ENCODE measurements at regions not wholly inside any gene's neighbourhood (a gene's known extent, or its start where the extent isn't known, plus 50 kb on each side); places are given as distances from the start of the nearest gene placed in this dataset.
"Not testable (repeated sequence)": the region's sequence is repeated elsewhere in the genome, so short reads cannot be mapped to it uniquely, and the experiment has no call there.

GRCh38 chr10:10731366-10731765, 286.3 kb upstream of the CELF2 start:
- Histone ChIP-seq H3K4me3 (no peak overlapping the region), H3K27ac (no peak overlapping the region), H3K4me1 (peaks cover 0 to 7% (median 0%) of the 10 kb centered on the region in 4 donors), H3K9me3 (no peaks in the 10 kb centered on the region), H3K36me3 (no peaks in the 10 kb centered on the region), H3K27me3 (no peaks in the 10 kb centered on the region)
- DNase-seq = no peak
- intact Hi-C loops (cut with DNase I; ENCODE audit: low total_unique reads) = no loop called here
- no peak for TF ChIP-seq CTCF (IDR thresholded peaks at IDR 0.05)

GRCh38 chr10:10734356-10735064, 283.2 kb upstream of the CELF2 start:
- H3K9me3 ChIP-seq = no peaks in the 10 kb centered on the region

GRCh38 chr10:10745291-10745690, 272.4 kb upstream of the CELF2 start:
- Histone ChIP-seq H3K9me3 (peaks cover 0 to 6% (median 0%) of the 10 kb centered on the region in 3 donors), H3K27me3 (no peaks in the 10 kb centered on the region)
- intact Hi-C loops (cut with DNase I; ENCODE audit: low total_unique reads) = no loop called here

More at GRCh38 chr10:10734356-10735064, 283.2 kb upstream of the CELF2 start:
- DNase-seq = no peak
- Histone ChIP-seq H3K27ac (no peak overlapping the region), H3K36me3 (no peaks in the 10 kb centered on the region), H3K4me1 (peaks cover 0 to 7% (median 0%) of the 10 kb centered on the region in 4 donors), H3K27me3 (no peaks in the 10 kb centered on the region), H3K4me3 (no peak overlapping the region)
- intact Hi-C loops (cut with DNase I; ENCODE audit: low total_unique reads) = no loop called here
- no peak for TF ChIP-seq CTCF (IDR thresholded peaks at IDR 0.05)

GRCh38 chr10:10755490-10755889, 262.2 kb upstream of the CELF2 start:
- no peaks in the 10 kb centered on the region for H3K36me3 ChIP-seq
- TF ChIP-seq CTCF (IDR thresholded peaks at IDR 0.05) = no peak
- intact Hi-C loops (cut with DNase I; ENCODE audit: low total_unique reads) = no loop called here
- no peaks in the 10 kb centered on the region for H3K4me1 ChIP-seq
- no peaks in the 10 kb centered on the region for H3K27me3 ChIP-seq
- no peak overlapping the region for H3K27ac ChIP-seq
- no peaks in the 10 kb centered on the region for H3K9me3 ChIP-seq
- no peak for DNase-seq
- H3K4me3 ChIP-seq = no peak overlapping the region

More at GRCh38 chr10:10745291-10745690, 272.4 kb upstream of the CELF2 start:
- TF ChIP-seq CTCF (IDR thresholded peaks at IDR 0.05) = no peak
- H3K4me1 ChIP-seq = no peaks in the 10 kb centered on the region
- DNase-seq = no peak
- no peak overlapping the region for H3K4me3 ChIP-seq
- no peak overlapping the region for H3K27ac ChIP-seq
- H3K36me3 ChIP-seq = no peaks in the 10 kb centered on the region

- no peaks in the 10 kb centered on the region for H3K27me3 ChIP-seq
- no peak for DNase-seq
- no peak for TF ChIP-seq CTCF (IDR thresholded peaks at IDR 0.05)
- H3K4me3 ChIP-seq = no peak overlapping the region
- H3K27ac ChIP-seq = no peak overlapping the region
- H3K4me1 ChIP-seq = no peaks in the 10 kb centered on the region
- H3K36me3 ChIP-seq = no peaks in the 10 kb centered on the region
- intact Hi-C loops (cut with DNase I; ENCODE audit: low total_unique reads) = no loop called here
- no peaks in the 10 kb centered on the region for H3K9me3 ChIP-seq
Observed at GRCh38 chr10:10758306-10758705, 259.4 kb upstream of the CELF2 start.

- DNase-seq; H3K27me3 ChIP-seq; intact Hi-C loops (cut with DNase I; ENCODE audit: low total_unique reads); H3K36me3 ChIP-seq; H3K4me3 ChIP-seq; H3K27ac ChIP-seq; H3K4me1 ChIP-seq; H3K9me3 ChIP-seq: not testable (repeated sequence)
Observed at GRCh38 chr10:10759806-10760205, 257.9 kb upstream of the CELF2 start.

Measured in tibial artery (tissue), 4 donors.